HG03442 (cell line): ENCODE measurements at regions not wholly inside any gene's neighbourhood (a gene's known extent, or its start where the extent isn't known, plus 50 kb on each side); places are given as distances from the start of the nearest gene placed in this dataset.

ENCODE experiments used
- ATAC-seq: cut with Tn5 transposase; IDR thresholded peaks from one replicate; pipeline ENCODE4 v1.9.1; 2021; ENCODE audit warnings: mild to moderate bottlenecking, moderate library complexity; ENCODE audit not compliant: unreplicated experiment

DNA sequence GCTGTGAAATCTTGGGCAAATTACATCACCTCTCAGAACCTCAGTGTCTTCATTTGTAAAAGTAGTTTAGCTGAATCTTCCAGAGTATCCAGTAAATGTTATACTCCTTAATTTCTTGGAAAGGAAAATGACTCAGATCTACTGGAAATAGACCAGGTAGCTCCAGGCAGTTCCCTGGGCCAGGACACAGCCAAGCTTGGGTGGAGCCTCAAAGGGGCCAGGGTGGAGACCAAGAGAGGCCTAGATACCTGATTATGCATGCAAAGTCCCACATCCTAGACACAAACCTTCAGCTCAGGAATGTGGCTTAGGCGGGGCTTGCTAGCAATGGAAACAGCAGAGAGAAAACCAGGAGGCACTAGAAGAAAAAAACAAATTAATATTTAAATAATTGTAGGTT lies 272.8 kb downstream of the MAFB start:
- no peak for ATAC-seq

- ATAC-seq, result no peak
These were observed 274.0 kb downstream of the MAFB start for GRCh38 chr20:40414843-40415615.

DNA sequence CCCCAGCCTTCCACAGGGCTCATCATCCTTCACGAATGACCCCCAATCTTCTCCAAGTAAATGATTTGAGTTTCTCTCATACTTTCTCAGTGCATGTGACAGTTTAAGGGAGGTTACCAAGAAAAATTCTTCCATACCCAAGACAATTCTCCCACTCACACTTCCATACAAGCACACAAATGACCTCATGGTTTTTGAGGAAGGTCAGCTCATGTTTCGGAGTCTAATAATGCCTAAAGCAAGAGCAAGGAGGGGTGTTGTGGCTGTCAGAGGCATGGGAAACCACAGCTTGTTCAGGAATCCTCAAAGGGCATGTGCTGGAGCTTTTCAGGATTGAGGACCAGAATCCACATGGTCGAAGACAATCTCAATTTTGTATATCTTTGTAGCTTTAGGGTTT lies 279.0 kb downstream of the MAFB start:
- ATAC-seq, result no peak

DNA sequence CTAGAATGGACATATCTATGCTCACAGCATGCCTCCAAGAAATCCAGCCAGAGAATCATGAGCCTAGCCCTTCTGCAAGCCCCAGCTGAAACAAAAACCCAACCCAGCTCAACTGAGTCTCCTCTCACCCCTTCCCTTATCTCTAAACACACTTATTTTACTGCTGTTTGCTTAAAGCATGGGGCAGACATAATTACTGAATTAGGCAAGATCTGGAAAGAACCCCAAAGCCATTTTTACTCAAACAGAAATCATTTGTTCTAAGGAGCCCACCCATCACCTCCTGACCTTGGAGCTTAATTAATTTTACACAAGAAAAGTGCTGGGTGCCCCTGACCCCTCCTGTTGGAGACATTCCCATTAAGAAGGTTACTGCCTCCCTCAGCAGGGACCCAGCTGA lies 291.6 kb downstream of the MAFB start:
- ATAC-seq, result no peak

- ATAC-seq, result no peak
These were observed 295.6 kb downstream of the MAFB start for GRCh38 chr20:40393197-40394079.

DNA sequence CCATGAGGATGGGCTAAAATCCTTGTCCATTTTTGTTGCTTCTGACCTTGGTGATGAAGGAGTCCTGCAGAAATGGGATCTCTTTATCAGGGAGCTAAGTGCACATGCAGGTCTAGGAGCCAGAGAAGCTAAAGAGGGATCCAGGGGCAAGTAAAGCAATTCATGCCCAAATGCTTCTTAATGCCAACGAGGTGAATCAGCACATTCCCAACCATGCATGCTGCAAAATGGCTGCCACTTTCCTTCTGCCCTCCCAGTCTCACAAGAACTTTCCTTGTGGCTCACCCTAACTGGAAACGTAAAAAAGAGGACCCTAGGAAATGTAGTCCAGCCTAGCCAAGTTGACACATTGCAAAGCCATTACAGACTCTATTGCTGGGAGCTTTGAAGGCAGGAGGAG lies 298.4 kb downstream of the MAFB start:
- ATAC-seq, result no peak

DNA sequence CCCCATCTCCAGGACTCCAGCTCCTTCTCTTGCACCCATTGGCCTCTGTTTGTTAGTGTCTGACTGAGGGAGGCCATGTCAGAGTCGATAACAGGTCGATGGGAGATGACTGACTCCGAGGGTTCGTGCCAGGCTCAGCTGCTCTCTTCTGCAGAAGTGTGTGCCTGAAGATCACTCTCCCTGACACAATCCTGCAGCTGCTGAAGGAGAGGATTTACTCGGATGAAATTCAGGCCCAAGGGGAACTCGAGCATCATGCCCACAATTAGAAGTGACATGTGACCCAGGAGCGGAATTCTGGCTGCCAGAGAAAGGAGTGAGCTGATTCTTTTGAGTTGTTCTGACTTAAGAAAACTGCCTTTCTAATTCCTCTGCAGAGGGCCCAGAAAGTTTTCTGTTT lies 318.2 kb downstream of the MAFB start:
- ATAC-seq, result no peak

- ATAC-seq, result no peak
These were observed 320.2 kb downstream of the MAFB start for GRCh38 chr20:40368876-40369275.

- ATAC-seq, result no peak
These were observed 327.1 kb downstream of the MAFB start for GRCh38 chr20:40361916-40362315.

GRCh38 chr20:40359131-40359912 lies 329.7 kb downstream of the MAFB start:
- ATAC-seq, result no peak

DNA sequence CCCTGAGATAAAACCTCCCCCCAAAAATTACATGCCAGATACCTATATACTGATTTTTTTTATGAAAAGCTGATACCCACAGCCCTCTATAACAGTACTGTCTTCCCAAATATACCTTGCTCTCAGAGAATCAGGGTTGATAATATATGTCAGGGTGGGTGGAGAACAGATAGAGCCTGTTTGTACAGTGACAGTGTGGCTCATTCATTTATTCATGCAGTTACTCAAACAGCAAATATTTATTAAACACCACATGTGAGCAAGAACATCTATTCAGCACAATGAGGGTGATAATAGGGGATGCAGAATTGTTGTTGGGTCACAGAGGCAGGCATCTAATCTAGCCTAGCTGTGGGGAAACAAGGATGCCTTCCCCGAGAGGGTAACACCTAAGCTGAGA lies 334.2 kb downstream of the MAFB start:
- ATAC-seq, result no peak

GRCh38 chr20:40343390-40343789 lies 345.6 kb downstream of the MAFB start:
- no peak for ATAC-seq

GRCh38 chr20:40341561-40341960 lies 347.5 kb downstream of the MAFB start:
- no peak for ATAC-seq

GRCh38 chr20:40339661-40340449 lies 349.2 kb downstream of the MAFB start:
- no peak for ATAC-seq

- no peak for ATAC-seq
These were observed 352.5 kb downstream of the MAFB start for GRCh38 chr20:40336533-40336932.

DNA sequence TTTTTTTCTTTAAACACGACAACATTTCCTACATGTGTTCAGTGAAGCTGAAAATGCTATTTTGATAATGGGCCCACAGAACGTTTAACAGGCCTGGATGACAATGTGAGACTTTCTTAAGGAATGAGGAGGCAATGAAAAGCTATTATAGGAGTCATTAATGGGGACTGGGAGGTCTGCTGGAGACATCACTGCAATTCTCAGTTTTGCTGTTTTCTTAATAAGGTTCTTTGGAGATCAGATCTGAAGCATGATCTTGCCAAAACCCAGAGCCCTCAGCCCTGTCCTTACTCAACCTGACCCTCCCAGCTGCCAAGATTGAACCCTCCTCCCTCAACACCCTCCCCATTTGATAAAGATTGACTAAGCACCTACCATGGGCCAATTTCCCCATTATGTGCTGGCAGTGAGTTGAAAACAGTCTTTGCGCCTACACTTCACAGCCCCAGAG lies 353.1 kb downstream of the MAFB start:
- no peak for ATAC-seq

GRCh38 chr20:40335437-40335836 lies 353.6 kb downstream of the MAFB start:
- ATAC-seq, result no peak

DNA sequence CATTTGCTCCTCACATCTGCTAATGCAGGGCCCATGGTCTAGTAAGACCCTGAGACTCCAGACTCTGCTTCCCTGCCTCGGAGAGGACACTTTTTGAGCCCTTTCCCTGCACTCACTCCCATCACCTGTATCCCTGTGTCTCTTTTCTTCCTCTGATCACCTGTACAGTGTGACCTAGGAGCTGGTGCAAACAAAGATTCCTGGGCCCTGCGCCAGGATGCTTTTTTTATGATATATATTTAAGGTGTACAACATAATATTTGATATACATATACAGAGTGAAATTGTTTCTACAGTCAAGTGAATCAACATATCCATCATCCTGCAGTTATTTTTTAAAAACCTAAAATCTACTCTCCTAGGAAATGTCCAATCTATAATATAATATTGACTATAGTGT lies 355.4 kb downstream of the MAFB start:
- ATAC-seq, result no peak

- no peak for ATAC-seq
These were observed 357.1 kb downstream of the MAFB start for GRCh38 chr20:40331807-40332560.

- ATAC-seq, result no peak
These were observed 357.8 kb downstream of the MAFB start for GRCh38 chr20:40331249-40331648.
